Naive thymus-derived CD4-positive, alpha-beta T cell (primary cell): ENCODE measurements at regions not wholly inside any gene's neighbourhood (a gene's known extent, or its start where the extent isn't known, plus 50 kb on each side); places are given as distances from the start of the nearest gene placed in this dataset.

ENCODE experiments used
- ATAC-seq: fragments of 150-1000 bp; cut with Tn5 transposase; 2 replicates; pipeline ENCODE4 v1.10.0; 2021; ENCODE audit warnings: mild to moderate bottlenecking, moderate library complexity
- CTCF ChIA-PET: fragments of 350-600 bp; sonication (Branson Sonifier 250); formaldehyde crosslinking; loops from one replicate; lab custom pipeline; 2021; ENCODE audit warnings: antibody characterized with exemption; lab: Charles Lee
- POLR2A ChIA-PET: fragments of 350-600 bp; sonication (Branson Sonifier 250); formaldehyde crosslinking; loops from one replicate; lab custom pipeline; 2021; ENCODE audit warnings: antibody characterized with exemption, inconsistent platforms; lab: Charles Lee
- DNase-seq, 9 donors: peaks; one replicate each; pipeline versions ENCODE4 v3.0.0 to v3.0.0-alpha.2; 2020 to 2022; ENCODE audit warnings: mixed read lengths in 1 of 9
- H3K27ac ChIP-seq: one replicate; pipeline ENCODE4 v1.7.0; 2013; ENCODE audit warnings: mild to moderate bottlenecking, low read depth, low read length, moderate library complexity
- H3K27me3 ChIP-seq, 2 donors: one replicate each; pipeline ENCODE4 v1.7.0; 2013; ENCODE audit warnings: low read length in 2 of 2, mild to moderate bottlenecking in 2 of 2, moderate library complexity in 2 of 2; ENCODE audit not compliant: control insufficient read depth in 2 of 2, insufficient read depth in 2 of 2
- H3K36me3 ChIP-seq, 3 experiments: 1 replicate in 2 of 3; 2 replicates in 1 of 3; pipeline ENCODE4 v1.7.0; 2013; ENCODE audit warnings: low read length in 3 of 3, mild to moderate bottlenecking in 3 of 3, moderate library complexity in 1 of 3; ENCODE audit not compliant: insufficient read depth in 3 of 3, control insufficient read depth in 2 of 3
- H3K4me1 ChIP-seq, 2 donors: one replicate each; pipeline ENCODE4 v1.7.0; 2013; ENCODE audit warnings: low read length in 2 of 2, mild to moderate bottlenecking in 2 of 2, moderate library complexity in 1 of 2; ENCODE audit not compliant: control insufficient read depth in 2 of 2, insufficient read depth in 2 of 2
- H3K4me3 ChIP-seq: 2 replicates; pipeline ENCODE4 v1.7.0; 2013; ENCODE audit warnings: mild to moderate bottlenecking, low read length
- H3K9me3 ChIP-seq, 3 experiments: 1 replicate in 2 of 3; 2 replicates in 1 of 3; pipeline ENCODE4 v1.7.0; 2013; ENCODE audit warnings: low read length in 3 of 3; ENCODE audit not compliant: control insufficient read depth in 2 of 3
- H3K27ac Mint-ChIP-seq, 9 donors: one replicate each; pipeline ENCODE4 v1.8.0; 2020 to 2022; ENCODE audit warnings: mixed read lengths in 9 of 9, mild to moderate bottlenecking in 8 of 9, moderate library complexity in 5 of 9, inconsistent platforms in 2 of 9
- H3K27me3 Mint-ChIP-seq, 5 donors: one replicate each; pipeline ENCODE4 v1.8.0; 2021 to 2022; ENCODE audit warnings: mixed read lengths in 5 of 5, mild to moderate bottlenecking in 1 of 5
- H3K36me3 Mint-ChIP-seq, 5 donors: one replicate each; pipeline ENCODE4 v1.8.0; 2020 to 2022; ENCODE audit warnings: mixed read lengths in 5 of 5, mild to moderate bottlenecking in 3 of 5, inconsistent platforms in 1 of 5
- H3K4me1 Mint-ChIP-seq, 7 donors: one replicate each; pipeline ENCODE4 v1.8.0; 2020 to 2022; ENCODE audit warnings: mixed read lengths in 7 of 7, mild to moderate bottlenecking in 3 of 7, inconsistent platforms in 1 of 7
- H3K4me3 Mint-ChIP-seq, 10 donors: one replicate each; pipeline ENCODE4 v1.8.0; 2020 to 2022; ENCODE audit warnings: mild to moderate bottlenecking in 10 of 10, mixed read lengths in 10 of 10, moderate library complexity in 6 of 10, inconsistent platforms in 2 of 10
- H3K9me3 Mint-ChIP-seq, 11 donors: one replicate each; pipeline ENCODE4 v1.8.0; 2020 to 2022; ENCODE audit warnings: mixed read lengths in 11 of 11, mild to moderate bottlenecking in 4 of 11, inconsistent platforms in 1 of 11, moderate library complexity in 1 of 11
- intact Hi-C, 2 donors: fragments of 100-400 bp; cut with micrococcal nuclease; formaldehyde crosslinking; loops; one replicate each; pipeline ENCODE4 v1.15.1; 2023

- Histone ChIP-seq H3K36me3 (no peaks in the 10 kb centered on the region), H3K9me3 (no peaks in the 10 kb centered on the region), H3K4me3 (no peak overlapping the region), H3K4me1 (no peaks in the 10 kb centered on the region), H3K27me3 (no peaks in the 10 kb centered on the region), H3K27ac (no peak overlapping the region)
- ATAC-seq, result no peak
- intact Hi-C loops, result loop anchor here in 1 of 2 donors (5.0 kb wide), 1 partner anchor 239 kb away; no protein-coding TSS in a partner anchor
- H3K4me3 Mint-ChIP-seq, result no peak overlapping the region
- ChIA-PET CTCF (no interaction called here), POLR2A (no interaction called here)
- peaks cover 0 to 5% (median 0%) of the 10 kb centered on the region in 5 donors for H3K27me3 Mint-ChIP-seq
- no peak overlapping the region for H3K27ac Mint-ChIP-seq
- DNase-seq, result no peak
- no peaks in the 10 kb centered on the region for H3K36me3 Mint-ChIP-seq
- no peaks in the 10 kb centered on the region for H3K4me1 Mint-ChIP-seq
- peaks cover 0 to 14% (median 5%) of the 10 kb centered on the region in 11 donors for H3K9me3 Mint-ChIP-seq
Measured at GRCh38 chr12:88391556-88391955, 188.7 kb downstream of the KITLG start.

GRCh38 chr12:88393017-88393767 lies 187.1 kb downstream of the KITLG start:
- Histone ChIP-seq H3K27me3 (no peaks in the 10 kb centered on the region), H3K36me3 (no peaks in the 10 kb centered on the region), H3K27ac (no peak overlapping the region), H3K4me1 (no peaks in the 10 kb centered on the region), H3K4me3 (no peak overlapping the region), H3K9me3 (no peaks in the 10 kb centered on the region)
- Mint-ChIP-seq H3K27me3 (peaks cover 0 to 4% (median 0%) of the 10 kb centered on the region in 5 donors), H3K9me3 (peaks cover 0 to 14% (median 5%) of the 10 kb centered on the region in 11 donors), H3K36me3 (no peaks in the 10 kb centered on the region), H3K27ac (no peak overlapping the region), H3K4me3 (no peak overlapping the region), H3K4me1 (no peaks in the 10 kb centered on the region)
- intact Hi-C loops, result loop anchor here in 1 of 2 donors (1.0 to 5.0 kb wide), 2 partner anchors 241 to 282 kb away; no protein-coding TSS in a partner anchor
- no peak for ATAC-seq
- ChIA-PET CTCF (no interaction called here), POLR2A (no interaction called here)
- no peak for DNase-seq

- Mint-ChIP-seq H3K4me1 (peaks cover 0 to 5% (median 0%) of the 10 kb centered on the region in 7 donors), H3K4me3 (no peak overlapping the region), H3K36me3 (no peaks in the 10 kb centered on the region), H3K27me3 (peaks cover 0 to 12% (median 0%) of the 10 kb centered on the region in 5 donors), H3K27ac (no peak overlapping the region), H3K9me3 (peaks cover 0 to 14% (median 4%) of the 10 kb centered on the region in 11 donors)
- Histone ChIP-seq H3K27ac (no peak overlapping the region), H3K9me3 (no peaks in the 10 kb centered on the region), H3K36me3 (no peaks in the 10 kb centered on the region), H3K27me3 (no peaks in the 10 kb centered on the region), H3K4me3 (no peak overlapping the region), H3K4me1 (no peaks in the 10 kb centered on the region)
- DNase-seq, result no peak
- intact Hi-C loops, result no loop called here
- ATAC-seq, result no peak
- CTCF ChIA-PET, result no interaction called here
- POLR2A ChIA-PET, result no interaction called here
Measured at GRCh38 chr12:88398031-88398430, 182.2 kb downstream of the KITLG start.

GRCh38 chr12:88399811-88400210 lies 180.5 kb downstream of the KITLG start:
- H3K27ac Mint-ChIP-seq, result no peak overlapping the region

GRCh38 chr12:88400302-88400701 lies 180.0 kb downstream of the KITLG start:
- Mint-ChIP-seq H3K27ac (no peak overlapping the region), H3K27me3 (peaks cover 0 to 10% (median 0%) of the 10 kb centered on the region in 5 donors), H3K36me3 (no peaks in the 10 kb centered on the region), H3K4me3 (no peak overlapping the region), H3K4me1 (peaks cover 0 to 5% (median 0%) of the 10 kb centered on the region in 7 donors), H3K9me3 (peaks cover 0 to 4% (median 0%) of the 10 kb centered on the region in 11 donors)
- Histone ChIP-seq H3K36me3 (no peaks in the 10 kb centered on the region), H3K4me1 (no peaks in the 10 kb centered on the region), H3K4me3 (no peak overlapping the region), H3K9me3 (no peaks in the 10 kb centered on the region), H3K27ac (no peak overlapping the region), H3K27me3 (no peaks in the 10 kb centered on the region)
- intact Hi-C loops, result no loop called here
- ChIA-PET POLR2A (no interaction called here), CTCF (no interaction called here)
- ATAC-seq (no peak), DNase-seq (no peak)

More at GRCh38 chr12:88399811-88400210, 180.5 kb downstream of the KITLG start:
- no peaks in the 10 kb centered on the region for H3K9me3 ChIP-seq
- no peak overlapping the region for H3K4me3 ChIP-seq
- Mint-ChIP-seq H3K4me3 (no peak overlapping the region), H3K4me1 (peaks cover 0 to 5% (median 0%) of the 10 kb centered on the region in 7 donors), H3K36me3 (no peaks in the 10 kb centered on the region), H3K27me3 (peaks cover 0 to 12% (median 0%) of the 10 kb centered on the region in 5 donors), H3K9me3 (peaks cover 0 to 4% (median 0%) of the 10 kb centered on the region in 11 donors)
- CTCF ChIA-PET, result no interaction called here
- H3K27ac ChIP-seq, result no peak overlapping the region
- POLR2A ChIA-PET, result no interaction called here
- intact Hi-C loops, result no loop called here
- no peaks in the 10 kb centered on the region for H3K36me3 ChIP-seq
- ATAC-seq (no peak), DNase-seq (no peak)
- no peaks in the 10 kb centered on the region for H3K27me3 ChIP-seq
- no peaks in the 10 kb centered on the region for H3K4me1 ChIP-seq

GRCh38 chr12:88401155-88401554 lies 179.1 kb downstream of the KITLG start:
- POLR2A ChIA-PET, result no interaction called here
- H3K4me3 Mint-ChIP-seq, result peak overlapping the region in 1 of 10 donors; percentile 1
- Histone ChIP-seq H3K9me3 (no peaks in the 10 kb centered on the region), H3K4me1 (no peaks in the 10 kb centered on the region), H3K4me3 (no peak overlapping the region), H3K27ac (no peak overlapping the region), H3K27me3 (no peaks in the 10 kb centered on the region), H3K36me3 (no peaks in the 10 kb centered on the region)
- H3K9me3 Mint-ChIP-seq, result peaks cover 0 to 4% (median 0%) of the 10 kb centered on the region in 11 donors
- peaks cover 0 to 9% (median 0%) of the 10 kb centered on the region in 5 donors for H3K27me3 Mint-ChIP-seq
- DNase-seq, result no peak
- peaks cover 0 to 5% (median 0%) of the 10 kb centered on the region in 7 donors for H3K4me1 Mint-ChIP-seq
- CTCF ChIA-PET, result no interaction called here
- no peaks in the 10 kb centered on the region for H3K36me3 Mint-ChIP-seq
- H3K27ac Mint-ChIP-seq, result no peak overlapping the region
- intact Hi-C loops, result no loop called here
- no peak for ATAC-seq

GRCh38 chr12:88406905-88407304 lies 173.4 kb downstream of the KITLG start:
- ATAC-seq (no peak), DNase-seq (no peak)
- Mint-ChIP-seq H3K4me3 (no peak overlapping the region), H3K27ac (no peak overlapping the region), H3K36me3 (no peaks in the 10 kb centered on the region), H3K4me1 (no peaks in the 10 kb centered on the region), H3K27me3 (peaks cover 0 to 5% (median 0%) of the 10 kb centered on the region in 5 donors), H3K9me3 (peaks cover 0 to 4% (median 0%) of the 10 kb centered on the region in 11 donors)
- POLR2A ChIA-PET, result no interaction called here
- H3K4me1 ChIP-seq, result no peaks in the 10 kb centered on the region
- no peaks in the 10 kb centered on the region for H3K9me3 ChIP-seq
- no peak overlapping the region for H3K4me3 ChIP-seq
- CTCF ChIA-PET, result no interaction called here
- intact Hi-C loops, result no loop called here
- no peaks in the 10 kb centered on the region for H3K36me3 ChIP-seq
- no peaks in the 10 kb centered on the region for H3K27me3 ChIP-seq
- H3K27ac ChIP-seq, result no peak overlapping the region
